Endothelial cell (in vitro differentiated cells): ENCODE measurements at regions not wholly inside any gene's neighbourhood (a gene's known extent, or its start where the extent isn't known, plus 50 kb on each side); places are given as distances from the start of the nearest gene placed in this dataset.

ENCODE experiments used
- DNase-seq: peaks from one replicate; pipeline ENCODE4 v3.0.0; 2021; ENCODE audit warnings: low spot score
- H3K27ac Mint-ChIP-seq: one replicate; pipeline ENCODE4 v1.8.0; 2021; ENCODE audit warnings: mixed read lengths, inconsistent platforms; ENCODE audit not compliant: unreplicated experiment
- H3K27me3 Mint-ChIP-seq: one replicate; pipeline ENCODE4 v1.8.0; 2021; ENCODE audit warnings: mild to moderate bottlenecking, moderate library complexity, mixed read lengths, inconsistent platforms; ENCODE audit not compliant: unreplicated experiment
- H3K36me3 Mint-ChIP-seq: one replicate; pipeline ENCODE4 v1.8.0; 2021; ENCODE audit warnings: mild to moderate bottlenecking, low read depth, mixed read lengths, inconsistent platforms; ENCODE audit not compliant: unreplicated experiment
- H3K4me1 Mint-ChIP-seq: one replicate; pipeline ENCODE4 v1.8.0; 2021; ENCODE audit warnings: mild to moderate bottlenecking, mixed read lengths, inconsistent platforms; ENCODE audit not compliant: unreplicated experiment
- H3K4me3 Mint-ChIP-seq: one replicate; pipeline ENCODE4 v1.8.0; 2021; ENCODE audit warnings: mild to moderate bottlenecking, mixed read lengths, inconsistent platforms; ENCODE audit not compliant: unreplicated experiment
- H3K9me3 Mint-ChIP-seq: one replicate; pipeline ENCODE4 v1.8.0; 2021; ENCODE audit warnings: mixed read lengths, inconsistent platforms; ENCODE audit not compliant: unreplicated experiment
- CTCF ChIP-seq: fragments of 200-600 bp; sonication (generic); IDR thresholded peaks from one replicate; pipeline ENCODE4 v1.5.0; 2021; ENCODE audit warnings: antibody characterized with exemption; ENCODE audit not compliant: unreplicated experiment

- no peaks in the 10 kb centered on the region for H3K27me3 Mint-ChIP-seq
- H3K9me3 Mint-ChIP-seq, result no peaks in the 10 kb centered on the region
- H3K4me3 Mint-ChIP-seq, result no peak overlapping the region
- no peaks in the 10 kb centered on the region for H3K4me1 Mint-ChIP-seq
- no peak for DNase-seq
- no peak overlapping the region for H3K27ac Mint-ChIP-seq
- no peaks in the 10 kb centered on the region for H3K36me3 Mint-ChIP-seq
- TF ChIP-seq CTCF, result no peak
Measured at GRCh38 chr3:18233987-18234716, 191.0 kb downstream of the SATB1 start.

GRCh38 chr3:18232317-18232716, 192.8 kb downstream of the SATB1 start:
- Mint-ChIP-seq H3K36me3 (no peaks in the 10 kb centered on the region), H3K27ac (no peak overlapping the region), H3K4me3 (no peak overlapping the region), H3K9me3 (no peaks in the 10 kb centered on the region), H3K4me1 (no peaks in the 10 kb centered on the region), H3K27me3 (no peaks in the 10 kb centered on the region)
- DNase-seq, result no peak
- no peak for TF ChIP-seq CTCF

GRCh38 chr3:18228060-18228459, 197.1 kb downstream of the SATB1 start:
- Mint-ChIP-seq H3K27ac (no peak overlapping the region), H3K27me3 (no peaks in the 10 kb centered on the region), H3K9me3 (no peaks in the 10 kb centered on the region), H3K4me1 (peaks cover 3% of the 10 kb centered on the region), H3K36me3 (no peaks in the 10 kb centered on the region), H3K4me3 (no peak overlapping the region)
- TF ChIP-seq CTCF, result no peak
- DNase-seq, result no peak

- H3K4me3 Mint-ChIP-seq, result no peak overlapping the region
- peaks cover 3% of the 10 kb centered on the region for H3K4me1 Mint-ChIP-seq
- no peak overlapping the region for H3K27ac Mint-ChIP-seq
- H3K36me3 Mint-ChIP-seq, result no peaks in the 10 kb centered on the region
- H3K27me3 Mint-ChIP-seq, result no peaks in the 10 kb centered on the region
- TF ChIP-seq CTCF, result no peak
- no peak for DNase-seq
- no peaks in the 10 kb centered on the region for H3K9me3 Mint-ChIP-seq
Measured at GRCh38 chr3:18225709-18226108, 199.4 kb downstream of the SATB1 start.

- no peaks in the 10 kb centered on the region for H3K36me3 Mint-ChIP-seq
- DNase-seq, result no peak
- peaks cover 3% of the 10 kb centered on the region for H3K4me1 Mint-ChIP-seq
- no peaks in the 10 kb centered on the region for H3K27me3 Mint-ChIP-seq
- no peak overlapping the region for H3K4me3 Mint-ChIP-seq
- H3K9me3 Mint-ChIP-seq, result no peaks in the 10 kb centered on the region
- H3K27ac Mint-ChIP-seq, result no peak overlapping the region
- TF ChIP-seq CTCF, result no peak
Measured at GRCh38 chr3:18224426-18224825, 200.7 kb downstream of the SATB1 start.
